ENCODE measurements at regions not wholly inside any gene's neighbourhood (a gene's known extent, or its start where the extent isn't known, plus 50 kb on each side); places are given as distances from the start of the nearest gene placed in this dataset.
A peak's percentile ranks its signal among the peaks of the same experiment; 100 is the strongest.

GRCh38 chr9:38286766-38287165, 105.7 kb upstream of the ALDH1B1 start:
- DNase-seq (ENCODE audit: low spot score): no peak

- peak; percentile 3 for DNase-seq (ENCODE audit: low spot score)
These were observed 106.1 kb upstream of the ALDH1B1 start for GRCh38 chr9:38286357-38286756.

- no peak for DNase-seq (ENCODE audit: low spot score)
These were observed 107.3 kb upstream of the ALDH1B1 start for GRCh38 chr9:38285236-38285635.

DNA sequence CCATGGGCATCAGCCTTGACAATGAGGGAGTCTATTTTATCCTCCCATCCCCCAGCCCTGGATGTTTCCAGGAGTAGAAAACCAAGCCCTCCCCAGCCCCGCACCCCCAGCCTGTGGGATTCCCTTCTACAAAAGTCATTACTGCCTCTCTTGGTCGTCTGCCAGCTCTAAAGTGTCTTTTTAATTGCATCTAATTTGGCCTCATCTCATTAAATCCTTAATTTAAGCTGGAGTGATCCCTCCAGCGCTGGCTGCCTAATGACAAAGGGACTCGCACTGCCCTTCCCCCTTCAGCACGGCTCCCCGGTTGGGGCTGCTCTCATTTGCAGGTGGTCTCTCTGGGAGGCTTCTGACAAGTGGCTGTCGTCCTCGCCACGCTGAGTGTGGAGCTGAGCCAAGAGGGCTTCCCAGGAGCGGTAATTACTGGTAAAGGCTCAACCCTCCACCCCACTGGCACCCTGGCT, 107.9 kb upstream of the ALDH1B1 start:
- DNase-seq (ENCODE audit: low spot score): peak; percentile 69

DNA sequence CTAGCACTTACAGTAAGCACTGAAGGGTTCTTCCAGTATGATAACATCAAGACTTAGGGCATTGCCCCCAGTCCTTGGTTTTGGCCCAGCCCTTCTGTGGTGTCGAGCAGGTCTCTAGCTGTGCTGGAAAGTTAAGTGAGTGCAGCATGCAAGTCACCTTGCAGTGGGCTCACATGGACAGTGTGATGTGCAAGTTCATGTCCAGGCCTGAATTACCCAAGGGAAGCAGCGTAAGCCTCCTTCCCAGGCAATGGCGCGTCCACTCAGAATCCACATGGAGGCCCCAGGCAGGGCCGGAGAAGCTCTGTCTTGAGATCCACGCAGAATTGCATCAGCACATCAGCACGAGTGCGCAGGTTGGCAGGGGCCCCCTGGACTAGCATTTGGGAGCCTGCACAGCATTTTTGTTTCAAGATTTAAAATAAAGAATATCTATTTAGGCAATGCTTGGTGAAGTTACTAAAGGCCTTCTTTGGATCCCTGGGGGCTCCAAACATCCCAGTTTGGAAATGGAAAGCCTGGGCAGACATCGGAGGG, 108.4 kb upstream of the ALDH1B1 start:
- peak; percentile 45 for DNase-seq (ENCODE audit: low spot score)

- DNase-seq (ENCODE audit: low spot score): peak; percentile 22
These were observed 109.7 kb upstream of the ALDH1B1 start for GRCh38 chr9:38282756-38283155.

DNA sequence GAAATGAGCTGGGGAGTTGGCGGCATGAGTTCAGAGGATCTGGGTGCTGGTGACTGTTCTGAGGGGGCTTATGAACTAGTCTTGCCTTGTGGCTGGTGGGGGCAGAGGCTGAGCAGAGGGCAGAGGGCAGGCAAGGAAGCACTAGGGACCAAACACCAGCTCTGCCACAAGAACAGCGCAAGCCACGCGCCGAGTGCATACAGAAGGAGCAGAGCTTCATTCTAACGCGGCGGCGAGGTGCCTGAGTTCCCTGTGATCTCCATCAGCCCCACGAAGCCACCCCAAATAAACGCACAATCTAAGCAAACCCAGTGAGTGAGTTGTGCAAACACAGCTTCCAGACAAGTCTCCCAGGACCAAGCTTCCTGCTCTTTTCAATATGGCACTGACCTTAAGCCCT, 110.6 kb upstream of the ALDH1B1 start:
- peak; percentile 75 for DNase-seq (ENCODE audit: low spot score)

DNA sequence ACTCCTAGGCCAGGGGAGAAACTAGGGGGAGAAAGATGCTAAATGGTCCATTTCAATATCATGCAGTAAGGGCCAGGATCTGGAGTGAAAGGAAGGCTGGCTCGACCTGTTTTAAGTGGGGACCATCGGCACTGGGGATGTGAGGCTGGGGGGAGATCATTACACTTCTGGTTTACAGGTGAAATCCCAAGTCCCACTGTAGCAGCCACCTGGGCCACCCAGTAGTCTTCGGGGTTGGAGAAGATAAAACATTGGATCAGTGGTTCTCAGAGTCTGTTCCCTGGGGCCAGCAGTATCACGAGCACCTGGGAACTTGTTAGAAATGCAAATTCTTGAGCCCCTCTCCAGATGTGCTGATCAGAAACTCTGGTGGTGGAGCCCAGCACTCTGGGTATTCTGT, 111.3 kb upstream of the ALDH1B1 start:
- peak; percentile 39 for DNase-seq (ENCODE audit: low spot score)

GRCh38 chr9:38280251-38280800, 112.2 kb upstream of the ALDH1B1 start:
- DNase-seq (ENCODE audit: low spot score): peak; percentile 30

DNA sequence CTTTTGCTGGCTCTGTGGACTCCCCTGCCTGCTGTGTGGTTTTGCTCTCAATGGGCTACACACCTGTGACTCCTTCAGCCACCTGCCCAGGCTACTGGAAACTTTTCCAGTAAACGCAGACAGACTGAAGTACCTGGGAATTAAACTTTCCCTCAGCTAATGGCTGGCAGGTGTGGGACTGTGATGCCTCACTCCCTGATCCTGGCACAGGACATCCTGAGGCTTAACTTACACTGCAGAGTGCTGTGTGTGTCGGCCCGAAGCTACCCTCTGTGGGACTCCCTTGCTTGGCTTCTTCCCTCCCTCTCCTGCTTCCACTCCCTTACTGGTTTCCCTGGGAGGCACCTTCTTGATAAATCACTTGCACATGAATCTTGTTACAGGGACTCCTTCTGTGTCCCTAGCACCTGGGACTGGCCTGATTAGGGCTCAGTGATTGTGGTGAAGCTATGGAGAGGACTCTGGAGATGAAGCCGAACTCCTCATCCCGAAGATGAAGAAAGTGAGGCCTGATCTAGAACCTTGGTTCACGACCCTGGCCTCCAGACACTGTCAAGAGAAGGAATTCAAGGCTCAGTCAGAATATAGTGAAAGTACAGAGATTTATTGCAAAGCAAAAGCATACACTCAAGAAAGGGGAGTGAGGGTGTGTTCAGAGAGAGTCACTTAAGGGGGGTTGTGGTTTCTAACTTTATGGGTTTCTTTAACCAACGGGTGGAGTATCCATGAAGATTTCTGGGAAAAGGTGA, 113.4 kb upstream of the ALDH1B1 start:
- DNase-seq (ENCODE audit: low spot score): peak; percentile 49

GRCh38 chr9:38278457-38278856, 114.0 kb upstream of the ALDH1B1 start:
- DNase-seq (ENCODE audit: low spot score): peak; percentile 22

DNA sequence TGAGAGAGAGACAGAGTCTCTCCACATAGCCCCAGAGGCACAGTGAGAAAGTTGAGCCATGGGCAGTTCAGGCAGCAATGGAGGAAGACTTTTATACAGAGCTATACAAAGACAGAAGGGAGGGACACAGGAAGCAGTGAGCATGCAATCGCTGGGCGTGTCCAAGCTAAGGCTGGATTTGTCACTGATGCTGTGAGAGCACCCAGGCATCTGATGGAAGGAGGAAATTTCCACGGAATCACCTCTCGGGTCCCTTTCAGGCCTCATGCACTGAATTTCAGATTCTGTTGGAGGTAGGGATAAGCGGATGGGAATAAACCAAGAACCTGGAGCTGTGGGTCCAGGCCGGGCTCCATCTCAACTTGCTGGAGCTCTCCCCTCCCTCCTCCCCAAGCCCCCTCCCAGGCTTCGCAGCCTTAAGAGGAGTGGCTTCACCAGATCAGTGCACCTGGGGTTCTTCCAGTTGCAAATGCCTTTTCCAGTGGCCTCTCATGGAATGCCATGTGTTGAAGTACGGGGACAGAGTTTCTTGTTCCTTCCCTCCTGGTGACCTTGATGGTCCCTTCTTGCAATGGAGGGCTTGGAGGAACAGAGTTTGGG, 114.8 kb upstream of the ALDH1B1 start:
- DNase-seq (ENCODE audit: low spot score): peak; percentile 47

GRCh38 chr9:38276771-38277439, 115.6 kb upstream of the ALDH1B1 start:
- peak; percentile 85 for DNase-seq (ENCODE audit: low spot score)

DNA sequence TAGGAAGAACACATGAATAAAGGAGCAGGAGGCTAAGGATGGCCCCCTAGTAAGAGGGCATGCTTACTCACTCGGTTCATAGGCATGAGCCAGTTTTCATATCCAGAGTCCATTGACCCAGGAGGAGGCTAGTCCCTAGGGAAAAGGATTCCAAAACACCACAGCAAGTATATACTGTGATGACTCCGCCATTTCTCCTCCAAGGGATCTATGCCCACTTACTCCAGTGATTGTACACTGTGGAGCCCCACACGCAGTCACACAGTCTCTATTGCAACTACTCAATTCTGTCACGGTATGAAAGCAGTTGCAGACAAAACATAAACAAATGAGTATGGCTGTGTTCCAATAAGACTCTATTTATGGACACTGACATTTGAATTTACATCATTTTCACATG, 117.7 kb upstream of the ALDH1B1 start:
- DNase-seq (ENCODE audit: low spot score): no peak

- DNase-seq (ENCODE audit: low spot score): peak; percentile 20
These were observed 119.8 kb upstream of the ALDH1B1 start for GRCh38 chr9:38272710-38273109.

DNA sequence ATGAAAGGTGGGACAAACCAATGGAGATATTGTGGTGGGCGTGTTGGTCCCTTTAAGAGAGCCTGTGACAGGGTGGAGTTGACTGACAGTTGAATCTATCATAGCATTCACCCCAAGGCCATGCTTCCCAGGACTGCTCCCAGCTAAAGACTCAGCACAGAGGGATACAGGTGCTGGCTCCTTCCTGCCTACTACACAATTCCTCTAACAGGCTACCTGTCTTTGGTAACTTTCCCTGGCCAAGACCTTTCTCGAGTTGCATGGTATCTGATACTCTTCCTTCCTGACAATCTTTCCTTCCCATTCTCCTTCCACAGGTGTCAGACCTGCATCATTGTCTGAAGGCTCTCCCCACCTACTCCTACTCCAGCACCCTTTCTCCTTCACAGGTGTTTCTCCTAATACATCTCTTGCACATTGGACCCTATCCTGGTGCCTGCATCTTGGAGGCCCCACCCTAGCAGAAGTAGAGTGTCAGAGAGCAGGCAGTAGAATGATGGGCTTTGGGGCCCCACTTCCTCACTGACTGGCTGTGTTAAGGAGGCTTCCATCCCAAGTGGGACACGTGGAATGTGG, 120.7 kb upstream of the ALDH1B1 start:
- peak; percentile 41 for DNase-seq (ENCODE audit: low spot score)

DNA sequence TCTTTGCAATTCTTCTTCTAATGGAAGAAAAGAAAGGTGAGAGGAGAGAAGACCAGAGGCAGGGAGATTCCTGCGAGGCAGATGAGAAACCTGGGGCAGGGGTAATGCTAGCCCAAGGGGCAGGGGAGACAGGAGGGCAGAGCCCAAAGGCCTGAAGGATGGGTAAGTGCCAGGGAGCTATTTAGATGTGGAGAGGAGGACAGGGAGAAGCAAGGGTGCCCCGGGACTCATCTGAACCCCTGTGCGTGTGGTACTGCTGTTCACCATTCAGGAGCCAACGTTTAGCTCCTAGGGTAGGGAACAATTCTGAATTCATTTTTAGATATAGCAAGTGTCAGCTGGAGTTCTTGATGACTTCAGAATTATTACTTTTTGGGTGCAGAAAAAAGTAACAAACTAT, 122.7 kb upstream of the ALDH1B1 start:
- peak; percentile 39 for DNase-seq (ENCODE audit: low spot score)

DNA sequence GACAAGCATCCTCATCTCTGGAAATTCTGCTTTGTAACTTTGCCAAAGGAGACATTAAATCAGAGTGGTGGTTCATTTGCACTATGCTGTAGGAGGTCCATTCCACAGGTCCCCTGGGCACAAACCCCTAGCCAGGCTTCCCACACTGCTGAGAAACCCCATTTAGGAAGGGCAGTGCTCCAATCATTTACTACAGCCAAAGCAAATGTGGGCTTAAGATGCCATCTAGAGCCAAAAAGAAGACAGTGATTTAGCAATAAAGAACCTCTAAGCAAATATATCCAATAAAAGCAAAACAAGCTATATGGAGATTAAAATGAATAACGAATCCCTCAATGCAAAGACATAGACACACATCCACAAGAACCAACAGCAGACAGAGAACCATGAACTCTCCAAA, 129.0 kb upstream of the ALDH1B1 start:
- no peak for DNase-seq (ENCODE audit: low spot score)

DNA sequence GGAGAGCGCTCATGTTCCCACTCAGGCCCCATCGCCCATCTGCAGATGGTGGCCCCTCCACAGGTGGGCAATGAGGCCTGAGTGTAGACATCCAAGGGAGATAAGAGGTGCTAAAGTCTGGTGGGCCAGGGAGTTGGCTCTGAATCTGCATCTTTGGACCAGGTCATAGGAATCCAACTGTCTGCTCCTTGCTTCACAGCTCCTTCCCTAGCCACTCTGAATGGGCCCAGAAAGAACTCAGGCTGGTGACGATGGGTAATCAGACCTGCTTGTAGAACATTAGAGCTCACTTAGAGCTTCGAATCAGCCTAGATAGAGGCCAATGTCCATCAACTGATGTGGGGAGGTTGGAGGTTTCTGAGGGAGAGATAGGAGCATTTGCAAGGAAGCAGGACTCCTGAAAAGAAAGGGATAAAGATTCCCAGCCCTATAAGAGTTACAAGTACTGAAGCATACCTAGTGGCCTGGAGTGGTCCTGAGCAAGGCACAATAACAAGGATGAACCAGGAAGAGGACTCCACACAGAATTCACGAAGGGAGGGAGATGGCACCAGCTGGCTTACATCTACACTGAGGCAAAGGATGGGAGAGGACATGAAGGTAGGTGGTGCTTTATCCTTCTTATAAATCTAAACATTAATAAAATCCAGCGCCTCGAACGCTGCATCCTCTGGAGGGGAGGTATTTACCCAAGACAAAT, 132.8 kb upstream of the ALDH1B1 start:
- DNase-seq (ENCODE audit: low spot score): no peak

DNA sequence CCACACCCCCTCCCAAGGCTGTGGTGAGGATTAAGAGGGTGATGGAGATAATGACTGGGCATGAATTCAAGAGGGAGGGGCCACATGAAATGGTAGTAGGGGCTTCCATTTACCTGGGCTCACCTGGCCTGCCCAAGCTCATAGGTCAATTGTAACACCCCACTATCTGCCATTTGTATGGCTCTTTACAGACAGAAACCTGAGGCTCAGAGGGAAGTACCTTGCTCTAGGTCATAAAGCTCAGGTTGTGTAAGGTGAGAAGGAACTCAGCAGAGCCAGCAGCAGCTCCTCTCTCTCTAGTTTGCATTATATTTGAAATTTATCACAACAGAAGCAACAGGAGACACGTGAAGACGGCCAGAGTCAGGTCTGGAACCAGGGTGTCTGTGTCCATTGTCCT, 133.4 kb upstream of the ALDH1B1 start:
- no peak for DNase-seq (ENCODE audit: low spot score)

Measured in mesenteric fat pad (tissue), 1 donor.